ENCODE measurements at regions not wholly inside any gene's neighbourhood (a gene's known extent, or its start where the extent isn't known, plus 50 kb on each side); places are given as distances from the start of the nearest gene placed in this dataset.

GRCh38 chr21:43325036-43325435 lies 101.9 kb downstream of the SIK1 start:
- Histone ChIP-seq H3K9me3 (no peaks in the 10 kb centered on the region), H3K36me3 (no peaks in the 10 kb centered on the region), H3K27ac (peak overlapping the region in 2 of 8 donors; percentile 37 to 62), H3K4me1 (peaks cover 0 to 29% (median 11%) of the 10 kb centered on the region in 6 donors), H3K27me3 (replicated peaks in 1 of 7) (peaks cover 0 to 6% (median 0%) of the 10 kb centered on the region in 7 donors), H3K4me3 (no peak overlapping the region)
- TF ChIP-seq POLR2A (IDR thresholded peaks at IDR 0.05): no peak
- no peak for TF ChIP-seq CTCF (IDR thresholded peaks at IDR 0.05 in 8 of 11, conservative IDR thresholded peaks at IDR 0.05 in 3 of 11)
- no peak for TF ChIP-seq POLR2AphosphoS5 (IDR thresholded peaks at IDR 0.05)
- 83 to 97% (median 90%) methylated on average over 4 to 5 of the region's 5 CpGs for WGBS, 5 donors
- DNase-seq: no peak
- intact Hi-C loops (cut with DNase I; ENCODE audit: low total_unique reads): no loop called here

GRCh38 chr21:43324596-43324995 lies 102.3 kb downstream of the SIK1 start:
- TF ChIP-seq POLR2AphosphoS5 (IDR thresholded peaks at IDR 0.05) (no peak), CTCF (IDR thresholded peaks at IDR 0.05 in 8 of 11, conservative IDR thresholded peaks at IDR 0.05 in 3 of 11) (no peak), POLR2A (IDR thresholded peaks at IDR 0.05) (no peak)
- peak overlapping the region in 1 of 8 donors; percentile 62 for H3K27ac ChIP-seq
- 91 to 95% (median 93%) methylated on average over 4 to 14 of the region's 14 CpGs for WGBS, 5 donors
- intact Hi-C loops (cut with DNase I; ENCODE audit: low total_unique reads): no loop called here
- H3K4me3 ChIP-seq: no peak overlapping the region
- peaks cover 0 to 6% (median 0%) of the 10 kb centered on the region in 7 donors for H3K27me3 ChIP-seq (replicated peaks in 1 of 7)
- H3K9me3 ChIP-seq: no peaks in the 10 kb centered on the region
- H3K4me1 ChIP-seq: peaks cover under 1 to 34% (median 15%) of the 10 kb centered on the region in 6 donors
- DNase-seq: no peak
- no peaks in the 10 kb centered on the region for H3K36me3 ChIP-seq

GRCh38 chr21:43323244-43324005 lies 103.5 kb downstream of the SIK1 start:
- Histone ChIP-seq H3K4me3 (no peak overlapping the region), H3K9me3 (peaks cover 0 to under 1% (median 0%) of the 10 kb centered on the region in 8 donors), H3K4me1 (peaks cover 4 to 44% (median 24%) of the 10 kb centered on the region in 6 donors), H3K36me3 (no peaks in the 10 kb centered on the region), H3K27me3 (replicated peaks in 1 of 7) (no peaks in the 10 kb centered on the region), H3K27ac (no peak overlapping the region)
- no peak for DNase-seq
- TF ChIP-seq CTCF (IDR thresholded peaks at IDR 0.05 in 8 of 11, conservative IDR thresholded peaks at IDR 0.05 in 3 of 11) (no peak), POLR2AphosphoS5 (IDR thresholded peaks at IDR 0.05) (peak; percentile 27 to 56 (median 49))
- intact Hi-C loops (cut with DNase I; ENCODE audit: low total_unique reads): no loop called here
- 76 to 85% (median 83%) methylated on average over 13 to 23 of the region's 23 CpGs for WGBS, 5 donors

GRCh38 chr21:43322805-43323204 lies 104.1 kb downstream of the SIK1 start:
- Histone ChIP-seq H3K27ac (no peak overlapping the region), H3K4me3 (no peak overlapping the region), H3K36me3 (no peaks in the 10 kb centered on the region), H3K9me3 (peaks cover 0 to 6% (median 5%) of the 10 kb centered on the region in 8 donors), H3K4me1 (peaks cover 4 to 44% (median 24%) of the 10 kb centered on the region in 6 donors), H3K27me3 (replicated peaks in 1 of 7) (no peaks in the 10 kb centered on the region)
- TF ChIP-seq POLR2AphosphoS5 (IDR thresholded peaks at IDR 0.05): no peak
- TF ChIP-seq CTCF (IDR thresholded peaks at IDR 0.05 in 8 of 11, conservative IDR thresholded peaks at IDR 0.05 in 3 of 11): no peak
- no peak for TF ChIP-seq POLR2A (IDR thresholded peaks at IDR 0.05)
- no peak for DNase-seq
- intact Hi-C loops (cut with DNase I; ENCODE audit: low total_unique reads): no loop called here
- WGBS, 5 donors: 80 to 94% (median 90%) methylated on average over 7 to 8 of the region's 8 CpGs
